WERI-Rb-1 (cell line): ENCODE measurements at regions not wholly inside any gene's neighbourhood (a gene's known extent, or its start where the extent isn't known, plus 50 kb on each side); places are given as distances from the start of the nearest gene placed in this dataset.

Experiments
- DNase-seq: peaks from one replicate; pipeline ENCODE4 v3.0.0-alpha.2; 2020
- H3K27ac ChIP-seq: fragments of 250-450 bp; sonication (Bioruptor Pico); 2 replicates; pipeline ENCODE4 v1.5.1; 2020; ENCODE audit warnings: mild to moderate bottlenecking, moderate library complexity
- H3K27me3 ChIP-seq: fragments of 250-450 bp; sonication (Bioruptor Pico); 2 replicates; pipeline ENCODE4 v1.5.1; 2021; ENCODE audit warnings: mild to moderate bottlenecking, low read depth, moderate library complexity; ENCODE audit not compliant: insufficient read depth, severe bottlenecking
- H3K36me3 ChIP-seq: fragments of 250-450 bp; sonication (Bioruptor Pico); 2 replicates; pipeline ENCODE4 v1.5.1; 2020; ENCODE audit warnings: mild to moderate bottlenecking, moderate library complexity
- H3K4me3 ChIP-seq: 2 replicates; pipeline ENCODE4 v1.5.1; 2011; ENCODE audit warnings: low read depth, mild to moderate bottlenecking, control low read depth, low read length
- H3K9me3 ChIP-seq: fragments of 250-450 bp; sonication (Bioruptor Pico); 2 replicates; pipeline ENCODE4 v1.5.1; 2021; ENCODE audit warnings: mild to moderate bottlenecking, moderate library complexity; ENCODE audit not compliant: severe bottlenecking
- TF ChIP-seq, protein P1 (sequence below): IDR thresholded peaks from 2 replicates; pipeline ENCODE4 v1.5.1; 2011; ENCODE audit warnings: low read depth, mild to moderate bottlenecking, control low read depth, inconsistent platforms, low read length

DNA sequence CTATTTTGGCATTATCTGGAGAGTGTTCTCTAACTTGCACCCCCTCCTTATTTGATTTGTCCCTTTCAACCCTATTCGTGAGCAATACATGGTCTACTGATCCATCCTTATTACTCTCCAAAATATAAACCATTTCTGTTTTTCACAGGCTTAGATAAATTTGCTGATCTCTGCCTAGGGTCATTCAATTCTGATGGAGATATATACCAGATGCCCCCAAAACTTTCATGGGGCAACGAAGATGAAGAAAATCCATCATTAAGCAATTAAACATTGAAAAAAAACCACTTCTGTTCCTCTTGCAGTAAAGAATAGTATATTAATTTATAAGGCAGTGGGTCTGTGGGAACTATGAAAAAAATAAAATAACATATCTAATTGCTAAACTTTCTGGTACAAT, 313.4 kb downstream of the CASP12 start:
- TF ChIP-seq, protein P1, sequence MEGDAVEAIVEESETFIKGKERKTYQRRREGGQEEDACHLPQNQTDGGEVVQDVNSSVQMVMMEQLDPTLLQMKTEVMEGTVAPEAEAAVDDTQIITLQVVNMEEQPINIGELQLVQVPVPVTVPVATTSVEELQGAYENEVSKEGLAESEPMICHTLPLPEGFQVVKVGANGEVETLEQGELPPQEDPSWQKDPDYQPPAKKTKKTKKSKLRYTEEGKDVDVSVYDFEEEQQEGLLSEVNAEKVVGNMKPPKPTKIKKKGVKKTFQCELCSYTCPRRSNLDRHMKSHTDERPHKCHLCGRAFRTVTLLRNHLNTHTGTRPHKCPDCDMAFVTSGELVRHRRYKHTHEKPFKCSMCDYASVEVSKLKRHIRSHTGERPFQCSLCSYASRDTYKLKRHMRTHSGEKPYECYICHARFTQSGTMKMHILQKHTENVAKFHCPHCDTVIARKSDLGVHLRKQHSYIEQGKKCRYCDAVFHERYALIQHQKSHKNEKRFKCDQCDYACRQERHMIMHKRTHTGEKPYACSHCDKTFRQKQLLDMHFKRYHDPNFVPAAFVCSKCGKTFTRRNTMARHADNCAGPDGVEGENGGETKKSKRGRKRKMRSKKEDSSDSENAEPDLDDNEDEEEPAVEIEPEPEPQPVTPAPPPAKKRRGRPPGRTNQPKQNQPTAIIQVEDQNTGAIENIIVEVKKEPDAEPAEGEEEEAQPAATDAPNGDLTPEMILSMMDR: no peak
- no peaks in the 10 kb centered on the region for H3K36me3 ChIP-seq
- no peak overlapping the region for H3K27ac ChIP-seq
- no peak overlapping the region for H3K4me3 ChIP-seq
- H3K9me3 ChIP-seq: no peaks in the 10 kb centered on the region
- no peaks in the 10 kb centered on the region for H3K27me3 ChIP-seq
- no peak for DNase-seq

DNA sequence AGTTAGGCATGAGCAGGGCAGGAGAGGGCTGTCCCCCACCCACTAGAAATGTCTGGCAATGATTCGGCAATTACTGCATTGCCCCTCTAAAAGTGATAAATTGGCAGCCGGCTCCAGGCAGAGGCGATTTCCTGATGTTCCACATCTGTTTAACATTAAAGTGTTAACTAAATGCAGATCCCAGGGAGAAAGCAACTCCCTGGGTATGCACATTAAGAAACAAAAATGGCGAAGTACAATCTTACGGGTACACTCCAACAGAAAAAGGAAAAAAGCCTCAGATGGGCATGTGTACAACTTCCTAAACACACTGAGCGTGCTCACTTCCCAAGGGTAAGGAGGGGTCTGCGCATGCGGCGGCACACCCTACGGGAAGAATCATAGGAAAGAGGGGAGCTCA, 314.4 kb downstream of the CASP12 start:
- TF ChIP-seq, protein P1: no peak
- Histone ChIP-seq H3K9me3 (no peaks in the 10 kb centered on the region), H3K27me3 (no peaks in the 10 kb centered on the region), H3K36me3 (no peaks in the 10 kb centered on the region), H3K27ac (no peak overlapping the region), H3K4me3 (no peak overlapping the region)
- no peak for DNase-seq

DNA sequence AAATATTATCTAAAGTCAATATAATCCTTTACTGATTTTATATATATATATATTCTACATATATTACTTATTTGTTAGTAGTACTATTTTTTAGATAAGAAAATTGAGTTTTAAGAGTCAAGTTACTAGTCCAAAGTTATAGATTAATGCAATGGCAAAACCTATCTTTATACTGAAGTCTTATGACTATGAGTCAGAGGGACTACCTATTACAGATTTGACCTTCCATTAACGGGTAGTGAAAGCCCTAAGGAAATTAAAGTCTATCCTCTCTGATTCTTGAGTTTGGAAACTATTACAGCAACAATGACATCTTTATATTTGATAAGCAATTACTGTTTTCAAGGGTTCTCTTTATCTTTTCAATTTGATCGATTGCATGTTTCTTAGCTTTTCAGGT, 315.8 kb downstream of the CASP12 start:
- H3K4me3 ChIP-seq: no peak overlapping the region
- H3K9me3 ChIP-seq: no peaks in the 10 kb centered on the region
- TF ChIP-seq, protein P1: no peak
- no peak overlapping the region for H3K27ac ChIP-seq
- no peaks in the 10 kb centered on the region for H3K36me3 ChIP-seq
- no peak for DNase-seq
- H3K27me3 ChIP-seq: no peaks in the 10 kb centered on the region

DNA sequence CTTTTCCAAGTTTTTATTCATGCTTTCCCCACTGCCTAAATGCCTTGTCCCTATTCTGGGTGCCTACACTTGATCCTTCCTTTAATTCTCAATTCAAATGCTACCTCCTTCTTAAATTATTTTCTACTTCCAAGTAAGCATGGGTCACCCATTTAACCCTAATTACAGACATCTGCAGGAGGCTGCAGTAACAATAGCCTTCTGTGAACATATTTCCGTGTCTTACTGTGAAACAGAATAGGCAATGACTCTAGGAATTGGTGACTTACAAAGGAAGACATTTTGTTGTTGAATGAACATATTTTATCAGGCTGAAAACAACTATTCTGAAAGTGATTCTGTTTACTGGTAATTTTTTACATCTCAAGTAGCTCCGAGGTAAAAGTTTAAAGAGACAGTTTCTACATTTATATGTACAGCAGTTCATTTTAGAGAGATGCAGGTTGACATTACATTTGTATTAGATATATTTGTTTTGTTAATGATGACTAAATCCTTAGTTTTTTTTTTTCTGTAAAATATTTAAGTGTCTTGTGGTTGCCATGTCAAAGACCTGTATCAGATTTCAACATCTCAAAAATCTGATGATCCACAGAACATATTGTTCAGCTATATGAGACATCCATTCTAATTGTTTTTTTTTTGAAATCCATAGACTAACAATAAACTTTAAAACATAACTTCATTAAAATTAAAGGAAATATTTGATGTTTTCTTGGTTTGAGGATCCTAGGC, 316.8 kb downstream of the CASP12 start:
- no peak overlapping the region for H3K4me3 ChIP-seq
- H3K9me3 ChIP-seq: no peaks in the 10 kb centered on the region
- DNase-seq: no peak
- no peak overlapping the region for H3K27ac ChIP-seq
- no peaks in the 10 kb centered on the region for H3K27me3 ChIP-seq
- TF ChIP-seq, protein P1: no peak
- H3K36me3 ChIP-seq: no peaks in the 10 kb centered on the region

DNA sequence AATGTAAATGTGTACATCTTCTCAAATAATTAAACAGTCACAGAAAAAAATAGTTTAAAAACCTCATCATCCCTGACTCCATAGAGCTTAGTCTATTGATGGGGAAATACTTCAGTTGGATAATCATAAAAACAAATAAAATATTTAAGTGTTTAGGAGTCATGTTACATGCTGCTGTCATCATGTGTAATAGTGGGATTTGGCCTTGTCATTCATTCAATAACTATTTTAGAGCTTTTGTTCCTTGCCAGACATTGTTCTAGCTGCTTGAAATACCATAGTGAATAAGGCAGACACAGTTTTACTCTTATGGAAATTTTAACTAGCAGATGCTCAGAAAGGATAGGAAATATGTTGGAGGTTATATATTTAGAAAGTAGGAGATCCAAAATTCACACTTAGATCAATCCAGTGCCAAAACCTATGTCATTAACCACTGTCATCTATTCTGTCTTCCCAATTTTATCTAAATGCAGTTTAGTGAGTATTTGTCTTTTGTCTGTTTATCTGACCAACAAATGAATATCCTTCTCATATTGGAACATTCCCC, 324.7 kb downstream of the CASP12 start:
- no peak for DNase-seq
- H3K36me3 ChIP-seq: no peaks in the 10 kb centered on the region
- H3K9me3 ChIP-seq: no peaks in the 10 kb centered on the region
- no peaks in the 10 kb centered on the region for H3K27me3 ChIP-seq
- TF ChIP-seq, protein P1: no peak
- no peak overlapping the region for H3K4me3 ChIP-seq
- H3K27ac ChIP-seq: no peak overlapping the region

DNA sequence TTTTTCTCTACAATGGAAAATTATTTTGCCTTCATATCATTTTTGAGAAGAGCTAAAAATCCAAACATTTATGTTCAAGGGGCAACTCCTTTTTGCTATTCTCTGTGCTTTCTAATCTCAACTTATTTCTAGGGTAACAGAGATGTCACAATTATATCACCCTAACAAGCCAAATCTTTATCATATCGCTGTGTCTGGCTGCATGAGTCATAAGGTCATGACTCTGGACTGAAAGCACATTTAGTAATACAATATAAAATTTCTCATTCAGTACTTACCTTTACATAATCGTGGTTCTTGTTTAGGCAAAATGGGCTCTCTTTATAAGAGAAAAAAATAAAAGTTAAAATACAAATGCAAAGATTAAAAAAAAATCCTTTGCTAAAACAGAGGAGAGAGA, 326.0 kb downstream of the CASP12 start:
- Histone ChIP-seq H3K4me3 (no peak overlapping the region), H3K9me3 (no peaks in the 10 kb centered on the region), H3K27me3 (no peaks in the 10 kb centered on the region), H3K36me3 (no peaks in the 10 kb centered on the region), H3K27ac (no peak overlapping the region)
- TF ChIP-seq, protein P1: no peak
- DNase-seq: no peak
